Activated CD8-positive, alpha-beta T cell treated with anti-CD3 and anti-CD28 coated beads for 36 hours (primary cell): ENCODE measurements at regions not wholly inside any gene's neighbourhood (a gene's known extent, or its start where the extent isn't known, plus 50 kb on each side); places are given as distances from the start of the nearest gene placed in this dataset.

Source experiments
- ATAC-seq: fragments of 200-7000 bp; cut with Tn5 transposase; one replicate; pipeline ENCODE4 v1.10.0; 2021; ENCODE audit warnings: mild to moderate bottlenecking, moderate library complexity
- CTCF ChIA-PET: fragments of 350-600 bp; sonication (Branson Sonifier 250); formaldehyde crosslinking; loops from one replicate; lab custom pipeline; 2021; ENCODE audit warnings: antibody characterized with exemption; lab: Charles Lee
- POLR2A ChIA-PET: fragments of 350-600 bp; sonication (Branson Sonifier 250); formaldehyde crosslinking; loops from one replicate; lab custom pipeline; 2021; ENCODE audit warnings: antibody characterized with exemption; lab: Charles Lee
- DNase-seq: peaks from one replicate; pipeline ENCODE4 v3.0.0-alpha.2; 2020
- H3K27ac Mint-ChIP-seq: one replicate; pipeline ENCODE4 v1.8.0; 2021; ENCODE audit warnings: mild to moderate bottlenecking, mixed read lengths
- H3K27me3 Mint-ChIP-seq: one replicate; pipeline ENCODE4 v1.8.0; 2021; ENCODE audit warnings: mixed read lengths
- H3K36me3 Mint-ChIP-seq: one replicate; pipeline ENCODE4 v1.8.0; 2021; ENCODE audit warnings: low read depth, mixed read lengths
- H3K4me1 Mint-ChIP-seq: one replicate; pipeline ENCODE4 v1.8.0; 2021; ENCODE audit warnings: low read depth, mixed read lengths
- H3K4me3 Mint-ChIP-seq: one replicate; pipeline ENCODE4 v1.8.0; 2021; ENCODE audit warnings: mild to moderate bottlenecking, moderate library complexity, mixed read lengths
- H3K9me3 Mint-ChIP-seq: one replicate; pipeline ENCODE4 v1.8.0; 2021; ENCODE audit warnings: mixed read lengths
- intact Hi-C: fragments of 100-400 bp; cut with micrococcal nuclease; formaldehyde crosslinking; loops from one replicate; pipeline ENCODE4 v1.10.0; 2022
- TF ChIP-seq, protein P1 (sequence below): fragments of 200-600 bp; IDR thresholded peaks from one replicate; pipeline ENCODE4 v1.8.0; 2022; ENCODE audit warnings: antibody characterized with exemption, mild to moderate bottlenecking

GRCh38 chr11:15526032-15526431 is 411.3 kb downstream of the INSC start:
- Mint-ChIP-seq H3K4me1 (no peaks in the 10 kb centered on the region), H3K27ac (no peak overlapping the region), H3K9me3 (peaks cover 8% of the 10 kb centered on the region), H3K4me3 (no peak overlapping the region), H3K36me3 (no peaks in the 10 kb centered on the region), H3K27me3 (no peaks in the 10 kb centered on the region)
- DNase-seq (no peak), ATAC-seq (no peak)
- intact Hi-C loops = no loop called here
- CTCF ChIA-PET = no interaction called here
- TF ChIP-seq, protein P1, sequence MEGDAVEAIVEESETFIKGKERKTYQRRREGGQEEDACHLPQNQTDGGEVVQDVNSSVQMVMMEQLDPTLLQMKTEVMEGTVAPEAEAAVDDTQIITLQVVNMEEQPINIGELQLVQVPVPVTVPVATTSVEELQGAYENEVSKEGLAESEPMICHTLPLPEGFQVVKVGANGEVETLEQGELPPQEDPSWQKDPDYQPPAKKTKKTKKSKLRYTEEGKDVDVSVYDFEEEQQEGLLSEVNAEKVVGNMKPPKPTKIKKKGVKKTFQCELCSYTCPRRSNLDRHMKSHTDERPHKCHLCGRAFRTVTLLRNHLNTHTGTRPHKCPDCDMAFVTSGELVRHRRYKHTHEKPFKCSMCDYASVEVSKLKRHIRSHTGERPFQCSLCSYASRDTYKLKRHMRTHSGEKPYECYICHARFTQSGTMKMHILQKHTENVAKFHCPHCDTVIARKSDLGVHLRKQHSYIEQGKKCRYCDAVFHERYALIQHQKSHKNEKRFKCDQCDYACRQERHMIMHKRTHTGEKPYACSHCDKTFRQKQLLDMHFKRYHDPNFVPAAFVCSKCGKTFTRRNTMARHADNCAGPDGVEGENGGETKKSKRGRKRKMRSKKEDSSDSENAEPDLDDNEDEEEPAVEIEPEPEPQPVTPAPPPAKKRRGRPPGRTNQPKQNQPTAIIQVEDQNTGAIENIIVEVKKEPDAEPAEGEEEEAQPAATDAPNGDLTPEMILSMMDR = no peak
- POLR2A ChIA-PET = no interaction called here

DNA sequence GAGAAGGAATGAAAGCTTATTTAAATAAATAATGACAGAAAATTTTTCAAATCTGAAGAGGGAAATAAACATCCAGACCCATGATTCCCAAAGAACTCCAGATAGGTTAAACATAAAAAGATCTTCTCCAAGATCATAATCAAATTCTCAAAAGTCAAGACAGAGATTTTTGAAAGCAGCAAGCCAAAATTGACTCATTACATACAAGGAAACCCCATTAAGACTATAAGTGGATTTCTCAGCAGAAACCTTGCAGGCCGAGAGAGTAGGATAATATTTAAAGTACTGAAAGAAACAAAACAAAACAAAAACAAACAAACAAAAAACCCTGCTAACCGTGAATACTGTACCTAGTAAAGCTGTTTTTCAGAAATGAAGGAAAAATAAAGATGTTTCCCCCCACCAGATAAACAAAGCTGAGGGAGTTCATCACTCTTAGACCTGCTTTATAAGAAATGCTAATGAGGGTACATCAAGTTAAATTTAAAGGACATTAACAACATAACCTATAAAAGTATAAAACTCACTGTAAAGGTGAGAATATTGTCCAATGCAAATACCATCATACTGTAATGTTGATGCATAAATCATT is 412.2 kb downstream of the INSC start:
- peaks cover 8% of the 10 kb centered on the region for H3K9me3 Mint-ChIP-seq
- no peaks in the 10 kb centered on the region for H3K4me1 Mint-ChIP-seq
- H3K4me3 Mint-ChIP-seq = no peak overlapping the region
- DNase-seq (no peak), ATAC-seq (no peak)
- H3K27me3 Mint-ChIP-seq = no peaks in the 10 kb centered on the region
- CTCF ChIA-PET = interaction anchor here (1.0 kb wide), 1 partner anchor 48 kb away, joined by 3 read pairs; no protein-coding TSS in a partner anchor
- POLR2A ChIA-PET = no interaction called here
- H3K27ac Mint-ChIP-seq = no peak overlapping the region
- intact Hi-C loops = no loop called here
- TF ChIP-seq, protein P1 = no peak
- H3K36me3 Mint-ChIP-seq = no peaks in the 10 kb centered on the region

DNA sequence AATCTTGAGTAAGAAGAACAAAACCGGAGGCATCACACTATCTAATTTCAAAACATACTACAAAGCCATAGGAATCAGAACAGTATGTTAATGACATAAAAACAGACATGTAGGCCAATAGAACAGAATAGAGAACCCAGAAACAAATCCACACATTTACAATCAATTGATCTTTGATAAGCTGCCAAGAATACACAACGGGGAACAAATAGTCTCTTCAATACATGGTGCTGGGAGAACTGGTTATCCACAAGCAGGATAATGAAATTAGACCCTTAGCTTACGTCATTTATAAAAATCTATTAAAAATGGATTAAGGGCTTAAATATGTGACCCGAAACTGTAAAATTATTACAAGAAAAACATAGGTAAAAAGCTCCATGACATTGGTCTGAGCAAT is 417.7 kb downstream of the INSC start:
- Mint-ChIP-seq H3K4me3 (no peak overlapping the region), H3K9me3 (no peaks in the 10 kb centered on the region), H3K27ac (no peak overlapping the region), H3K4me1 (no peaks in the 10 kb centered on the region), H3K36me3 (no peaks in the 10 kb centered on the region), H3K27me3 (no peaks in the 10 kb centered on the region)
- TF ChIP-seq, protein P1 = no peak
- POLR2A ChIA-PET = no interaction called here
- intact Hi-C loops = no loop called here
- CTCF ChIA-PET = interaction anchor here (0.6 kb wide), 1 partner anchor 435 kb away, joined by 4 read pairs; no protein-coding TSS in a partner anchor
- ATAC-seq (no peak), DNase-seq (no peak)

DNA sequence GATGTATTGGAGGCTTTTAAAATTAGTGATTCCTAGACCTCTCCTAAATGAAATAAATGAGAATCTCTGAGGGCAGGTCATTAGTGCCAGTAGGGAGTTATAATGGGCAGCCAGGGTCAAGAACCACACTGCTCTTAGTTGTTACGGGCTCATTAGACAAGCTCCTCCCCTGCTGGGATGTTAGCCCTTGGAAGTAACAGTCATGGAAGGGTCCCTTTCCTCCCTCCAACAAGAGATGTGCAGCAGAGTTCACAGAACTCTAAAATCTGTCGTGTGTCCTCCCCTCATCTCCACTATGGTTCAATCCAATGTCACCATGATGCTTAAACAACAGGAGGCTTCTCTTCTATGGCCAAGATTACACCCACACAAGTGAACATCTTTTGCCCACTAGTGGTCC is 419.5 kb downstream of the INSC start:
- Mint-ChIP-seq H3K36me3 (no peaks in the 10 kb centered on the region), H3K4me1 (no peaks in the 10 kb centered on the region), H3K9me3 (no peaks in the 10 kb centered on the region), H3K27ac (no peak overlapping the region), H3K27me3 (no peaks in the 10 kb centered on the region), H3K4me3 (no peak overlapping the region)
- ChIA-PET CTCF (no interaction called here), POLR2A (no interaction called here)
- TF ChIP-seq, protein P1 = no peak
- intact Hi-C loops = no loop called here
- ATAC-seq = no peak
- no peak for DNase-seq

- Mint-ChIP-seq H3K27ac (no peak overlapping the region), H3K9me3 (no peaks in the 10 kb centered on the region), H3K27me3 (no peaks in the 10 kb centered on the region), H3K4me1 (no peaks in the 10 kb centered on the region), H3K4me3 (no peak overlapping the region), H3K36me3 (no peaks in the 10 kb centered on the region)
- CTCF ChIA-PET = no interaction called here
- DNase-seq = no peak
- TF ChIP-seq, protein P1 = no peak
- POLR2A ChIA-PET = no interaction called here
- no peak for ATAC-seq
- intact Hi-C loops = no loop called here
Observed at GRCh38 chr11:15535414-15535813, 420.7 kb downstream of the INSC start.
